ENCODE measurements at regions not wholly inside any gene's neighbourhood (a gene's known extent, or its start where the extent isn't known, plus 50 kb on each side); places are given as distances from the start of the nearest gene placed in this dataset.
A peak's percentile ranks its signal among the peaks of the same experiment; 100 is the strongest.

GRCh38 chr2:3122525-3122924, 255.1 kb downstream of the EIPR1 start:
- intact Hi-C loops (cut with micrococcal nuclease) = no loop called here
- no TSS peak for BruUV-seq (replicated peaks)
- Mint-ChIP-seq H3K9me3 (ENCODE audit: unreplicated experiment) (peaks cover 10% of the 10 kb centered on the region), H3K4me1 (ENCODE audit: insufficient read depth, unreplicated experiment) (peaks cover 7% of the 10 kb centered on the region), H3K27me3 (ENCODE audit: insufficient read depth, unreplicated experiment) (no peaks in the 10 kb centered on the region), H3K4me3 (ENCODE audit: unreplicated experiment) (no peak overlapping the region), H3K27ac (ENCODE audit: low read depth, unreplicated experiment) (no peak overlapping the region), H3K36me3 (ENCODE audit: insufficient read depth, unreplicated experiment) (no peaks in the 10 kb centered on the region)
- ChIA-PET POLR2A (no interaction called here), CTCF (no interaction called here)
- no peak for DNase-seq (ENCODE audit: unreplicated experiment)
- TF ChIP-seq, protein P1, sequence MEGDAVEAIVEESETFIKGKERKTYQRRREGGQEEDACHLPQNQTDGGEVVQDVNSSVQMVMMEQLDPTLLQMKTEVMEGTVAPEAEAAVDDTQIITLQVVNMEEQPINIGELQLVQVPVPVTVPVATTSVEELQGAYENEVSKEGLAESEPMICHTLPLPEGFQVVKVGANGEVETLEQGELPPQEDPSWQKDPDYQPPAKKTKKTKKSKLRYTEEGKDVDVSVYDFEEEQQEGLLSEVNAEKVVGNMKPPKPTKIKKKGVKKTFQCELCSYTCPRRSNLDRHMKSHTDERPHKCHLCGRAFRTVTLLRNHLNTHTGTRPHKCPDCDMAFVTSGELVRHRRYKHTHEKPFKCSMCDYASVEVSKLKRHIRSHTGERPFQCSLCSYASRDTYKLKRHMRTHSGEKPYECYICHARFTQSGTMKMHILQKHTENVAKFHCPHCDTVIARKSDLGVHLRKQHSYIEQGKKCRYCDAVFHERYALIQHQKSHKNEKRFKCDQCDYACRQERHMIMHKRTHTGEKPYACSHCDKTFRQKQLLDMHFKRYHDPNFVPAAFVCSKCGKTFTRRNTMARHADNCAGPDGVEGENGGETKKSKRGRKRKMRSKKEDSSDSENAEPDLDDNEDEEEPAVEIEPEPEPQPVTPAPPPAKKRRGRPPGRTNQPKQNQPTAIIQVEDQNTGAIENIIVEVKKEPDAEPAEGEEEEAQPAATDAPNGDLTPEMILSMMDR (IDR thresholded peaks at IDR 0.05; ENCODE audit: unreplicated experiment) = no peak

DNA sequence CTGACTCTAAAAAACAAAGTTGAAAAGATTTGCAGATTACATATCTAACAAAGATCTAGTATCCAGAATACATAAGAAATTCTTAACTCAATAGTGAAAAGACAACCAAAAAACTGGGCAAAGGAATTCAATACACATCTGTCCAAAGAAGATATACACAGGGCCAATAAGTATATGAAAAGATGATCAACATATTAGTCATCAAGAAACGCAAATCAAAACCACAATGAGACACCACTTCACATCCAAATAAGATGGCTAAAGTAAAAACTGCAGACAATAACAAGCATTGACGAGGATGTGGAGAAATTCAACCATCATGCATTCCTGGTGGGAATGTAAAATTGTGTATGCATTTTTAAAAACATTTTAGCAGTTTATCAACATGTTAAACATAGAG, 256.0 kb downstream of the EIPR1 start:
- Mint-ChIP-seq H3K36me3 (ENCODE audit: insufficient read depth, unreplicated experiment) (no peaks in the 10 kb centered on the region), H3K4me1 (ENCODE audit: insufficient read depth, unreplicated experiment) (peaks cover 7% of the 10 kb centered on the region), H3K9me3 (ENCODE audit: unreplicated experiment) (peaks cover 10% of the 10 kb centered on the region), H3K4me3 (ENCODE audit: unreplicated experiment) (no peak overlapping the region), H3K27me3 (ENCODE audit: insufficient read depth, unreplicated experiment) (no peaks in the 10 kb centered on the region), H3K27ac (ENCODE audit: low read depth, unreplicated experiment) (no peak overlapping the region)
- TF ChIP-seq, protein P1 (IDR thresholded peaks at IDR 0.05; ENCODE audit: unreplicated experiment) = no peak
- ChIA-PET CTCF (no interaction called here), POLR2A (interaction anchor here (0.7 kb wide), 1 partner anchor 346 kb away, joined by 3 read pairs; no protein-coding TSS in a partner anchor)
- BruUV-seq (replicated peaks) = no TSS peak
- intact Hi-C loops (cut with micrococcal nuclease) = no loop called here
- DNase-seq (ENCODE audit: unreplicated experiment) = peak; percentile 8

- POLR2A ChIA-PET = interaction anchor here (0.6 kb wide), 1 partner anchor 196 kb away, joined by 3 read pairs; no protein-coding TSS in a partner anchor
- peaks cover 7% of the 10 kb centered on the region for H3K4me1 Mint-ChIP-seq (ENCODE audit: insufficient read depth, unreplicated experiment)
These were observed 259.9 kb downstream of the EIPR1 start for GRCh38 chr2:3117650-3118216.

GRCh38 chr2:3116371-3116770, 261.2 kb downstream of the EIPR1 start:
- peaks cover 7% of the 10 kb centered on the region for H3K4me1 Mint-ChIP-seq (ENCODE audit: insufficient read depth, unreplicated experiment)
- H3K9me3 Mint-ChIP-seq (ENCODE audit: unreplicated experiment) = peaks cover 17% of the 10 kb centered on the region
- ChIA-PET CTCF (no interaction called here), POLR2A (no interaction called here)
- H3K27ac Mint-ChIP-seq (ENCODE audit: low read depth, unreplicated experiment) = no peak overlapping the region
- BruUV-seq (replicated peaks) = no TSS peak
- no peak overlapping the region for H3K4me3 Mint-ChIP-seq (ENCODE audit: unreplicated experiment)
- no peak for DNase-seq (ENCODE audit: unreplicated experiment)
- TF ChIP-seq, protein P1 (IDR thresholded peaks at IDR 0.05; ENCODE audit: unreplicated experiment) = no peak
- intact Hi-C loops (cut with micrococcal nuclease) = no loop called here
- H3K36me3 Mint-ChIP-seq (ENCODE audit: insufficient read depth, unreplicated experiment) = no peaks in the 10 kb centered on the region
- H3K27me3 Mint-ChIP-seq (ENCODE audit: insufficient read depth, unreplicated experiment) = no peaks in the 10 kb centered on the region

More at GRCh38 chr2:3117650-3118216, 259.9 kb downstream of the EIPR1 start:
- CTCF ChIA-PET = interaction anchor here (0.9 kb wide), 1 partner anchor 10 kb away, joined by 3 read pairs; no protein-coding TSS in a partner anchor
- BruUV-seq (replicated peaks) = no TSS peak
- no peak for DNase-seq (ENCODE audit: unreplicated experiment)
- no peak overlapping the region for H3K27ac Mint-ChIP-seq (ENCODE audit: low read depth, unreplicated experiment)
- H3K36me3 Mint-ChIP-seq (ENCODE audit: insufficient read depth, unreplicated experiment) = no peaks in the 10 kb centered on the region
- H3K27me3 Mint-ChIP-seq (ENCODE audit: insufficient read depth, unreplicated experiment) = no peaks in the 10 kb centered on the region
- TF ChIP-seq, protein P1 (IDR thresholded peaks at IDR 0.05; ENCODE audit: unreplicated experiment) = no peak
- H3K9me3 Mint-ChIP-seq (ENCODE audit: unreplicated experiment) = peaks cover 15% of the 10 kb centered on the region
- intact Hi-C loops (cut with micrococcal nuclease) = no loop called here
- H3K4me3 Mint-ChIP-seq (ENCODE audit: unreplicated experiment) = no peak overlapping the region

All from MCF 10A (cell line).